ENCODE measurements at regions not wholly inside any gene's neighbourhood (a gene's known extent, or its start where the extent isn't known, plus 50 kb on each side); places are given as distances from the start of the nearest gene placed in this dataset.

DNA sequence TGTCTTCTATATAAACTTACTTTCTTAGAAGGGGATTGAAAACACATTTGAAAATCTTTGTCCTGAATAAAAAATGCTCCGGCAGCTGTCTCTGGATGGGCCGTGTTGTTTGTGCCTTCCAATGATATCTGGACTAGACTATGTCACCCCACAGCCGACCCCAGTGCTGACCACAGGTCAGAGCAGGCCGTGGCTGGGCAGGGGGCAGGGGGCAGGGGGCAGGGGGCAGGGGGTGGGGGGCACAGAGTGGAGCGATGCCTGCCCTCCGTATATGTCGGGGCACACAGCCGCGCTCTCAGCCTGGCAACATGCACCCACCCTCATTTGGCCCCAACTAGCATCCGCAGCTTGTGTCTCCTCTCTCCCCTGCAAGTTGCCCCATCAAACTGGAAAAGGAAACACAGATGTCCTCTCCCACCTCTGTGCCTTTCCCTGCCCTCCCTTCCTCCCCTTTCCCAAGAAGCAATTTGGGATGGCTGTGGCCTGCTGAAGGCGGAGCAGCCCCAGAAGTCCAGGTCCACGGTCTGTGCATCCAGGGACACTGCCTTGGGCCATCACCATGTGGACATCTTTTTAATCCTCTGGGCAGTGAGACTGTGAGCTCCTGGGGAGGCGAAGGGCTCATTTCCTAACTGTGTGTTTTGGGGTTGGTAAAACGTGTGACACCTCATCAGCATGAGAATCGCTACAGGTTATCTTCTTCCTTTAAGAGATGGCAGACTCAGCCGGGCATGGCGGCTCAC is 295.7 kb upstream of the RTL1 start:
- no peak overlapping the region for H3K27ac Mint-ChIP-seq
- H3K27ac ChIP-seq (ENCODE audit: low read depth) = no peak overlapping the region

More for the DNA sequence above, 295.7 kb upstream of the RTL1 start:
- Mint-ChIP-seq H3K9me3 (peaks cover 16% of the 10 kb centered on the region), H3K4me3 (no peak overlapping the region), H3K36me3 (ENCODE audit: low read depth) (peaks cover 3% of the 10 kb centered on the region; the same call in 2 of the 3 replicates), H3K27me3 (ENCODE audit: insufficient read depth, low read depth, poor library complexity) (peaks cover 2% of the 10 kb centered on the region), H3K4me1 (peaks cover 4% of the 10 kb centered on the region)
- no peaks in the 10 kb centered on the region for H3K27me3 ChIP-seq (ENCODE audit: insufficient read depth)
- no peak for TF ChIP-seq CREB1 (CRISPR knock-in tag; IDR thresholded peaks at IDR 0.05; ENCODE audit: low read depth)
- no peak for TF ChIP-seq EZH2phosphoT487 (IDR thresholded peaks at IDR 0.05; ENCODE audit: unreplicated experiment)
- TF ChIP-seq, protein P1, sequence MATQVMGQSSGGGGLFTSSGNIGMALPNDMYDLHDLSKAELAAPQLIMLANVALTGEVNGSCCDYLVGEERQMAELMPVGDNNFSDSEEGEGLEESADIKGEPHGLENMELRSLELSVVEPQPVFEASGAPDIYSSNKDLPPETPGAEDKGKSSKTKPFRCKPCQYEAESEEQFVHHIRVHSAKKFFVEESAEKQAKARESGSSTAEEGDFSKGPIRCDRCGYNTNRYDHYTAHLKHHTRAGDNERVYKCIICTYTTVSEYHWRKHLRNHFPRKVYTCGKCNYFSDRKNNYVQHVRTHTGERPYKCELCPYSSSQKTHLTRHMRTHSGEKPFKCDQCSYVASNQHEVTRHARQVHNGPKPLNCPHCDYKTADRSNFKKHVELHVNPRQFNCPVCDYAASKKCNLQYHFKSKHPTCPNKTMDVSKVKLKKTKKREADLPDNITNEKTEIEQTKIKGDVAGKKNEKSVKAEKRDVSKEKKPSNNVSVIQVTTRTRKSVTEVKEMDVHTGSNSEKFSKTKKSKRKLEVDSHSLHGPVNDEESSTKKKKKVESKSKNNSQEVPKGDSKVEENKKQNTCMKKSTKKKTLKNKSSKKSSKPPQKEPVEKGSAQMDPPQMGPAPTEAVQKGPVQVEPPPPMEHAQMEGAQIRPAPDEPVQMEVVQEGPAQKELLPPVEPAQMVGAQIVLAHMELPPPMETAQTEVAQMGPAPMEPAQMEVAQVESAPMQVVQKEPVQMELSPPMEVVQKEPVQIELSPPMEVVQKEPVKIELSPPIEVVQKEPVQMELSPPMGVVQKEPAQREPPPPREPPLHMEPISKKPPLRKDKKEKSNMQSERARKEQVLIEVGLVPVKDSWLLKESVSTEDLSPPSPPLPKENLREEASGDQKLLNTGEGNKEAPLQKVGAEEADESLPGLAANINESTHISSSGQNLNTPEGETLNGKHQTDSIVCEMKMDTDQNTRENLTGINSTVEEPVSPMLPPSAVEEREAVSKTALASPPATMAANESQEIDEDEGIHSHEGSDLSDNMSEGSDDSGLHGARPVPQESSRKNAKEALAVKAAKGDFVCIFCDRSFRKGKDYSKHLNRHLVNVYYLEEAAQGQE (IDR thresholded peaks at IDR 0.05; ENCODE audit: unreplicated experiment) = no peak
- no peak for TF ChIP-seq POLR2AphosphoS5 (IDR thresholded peaks at IDR 0.05; ENCODE audit: low read depth)
- no peak for TF ChIP-seq STAT1 (IDR thresholded peaks at IDR 0.05; ENCODE audit: unreplicated experiment)
- no peak for TF ChIP-seq ZNF114 (CRISPR knock-in tag; IDR thresholded peaks at IDR 0.05)
- TF ChIP-seq, protein P2, sequence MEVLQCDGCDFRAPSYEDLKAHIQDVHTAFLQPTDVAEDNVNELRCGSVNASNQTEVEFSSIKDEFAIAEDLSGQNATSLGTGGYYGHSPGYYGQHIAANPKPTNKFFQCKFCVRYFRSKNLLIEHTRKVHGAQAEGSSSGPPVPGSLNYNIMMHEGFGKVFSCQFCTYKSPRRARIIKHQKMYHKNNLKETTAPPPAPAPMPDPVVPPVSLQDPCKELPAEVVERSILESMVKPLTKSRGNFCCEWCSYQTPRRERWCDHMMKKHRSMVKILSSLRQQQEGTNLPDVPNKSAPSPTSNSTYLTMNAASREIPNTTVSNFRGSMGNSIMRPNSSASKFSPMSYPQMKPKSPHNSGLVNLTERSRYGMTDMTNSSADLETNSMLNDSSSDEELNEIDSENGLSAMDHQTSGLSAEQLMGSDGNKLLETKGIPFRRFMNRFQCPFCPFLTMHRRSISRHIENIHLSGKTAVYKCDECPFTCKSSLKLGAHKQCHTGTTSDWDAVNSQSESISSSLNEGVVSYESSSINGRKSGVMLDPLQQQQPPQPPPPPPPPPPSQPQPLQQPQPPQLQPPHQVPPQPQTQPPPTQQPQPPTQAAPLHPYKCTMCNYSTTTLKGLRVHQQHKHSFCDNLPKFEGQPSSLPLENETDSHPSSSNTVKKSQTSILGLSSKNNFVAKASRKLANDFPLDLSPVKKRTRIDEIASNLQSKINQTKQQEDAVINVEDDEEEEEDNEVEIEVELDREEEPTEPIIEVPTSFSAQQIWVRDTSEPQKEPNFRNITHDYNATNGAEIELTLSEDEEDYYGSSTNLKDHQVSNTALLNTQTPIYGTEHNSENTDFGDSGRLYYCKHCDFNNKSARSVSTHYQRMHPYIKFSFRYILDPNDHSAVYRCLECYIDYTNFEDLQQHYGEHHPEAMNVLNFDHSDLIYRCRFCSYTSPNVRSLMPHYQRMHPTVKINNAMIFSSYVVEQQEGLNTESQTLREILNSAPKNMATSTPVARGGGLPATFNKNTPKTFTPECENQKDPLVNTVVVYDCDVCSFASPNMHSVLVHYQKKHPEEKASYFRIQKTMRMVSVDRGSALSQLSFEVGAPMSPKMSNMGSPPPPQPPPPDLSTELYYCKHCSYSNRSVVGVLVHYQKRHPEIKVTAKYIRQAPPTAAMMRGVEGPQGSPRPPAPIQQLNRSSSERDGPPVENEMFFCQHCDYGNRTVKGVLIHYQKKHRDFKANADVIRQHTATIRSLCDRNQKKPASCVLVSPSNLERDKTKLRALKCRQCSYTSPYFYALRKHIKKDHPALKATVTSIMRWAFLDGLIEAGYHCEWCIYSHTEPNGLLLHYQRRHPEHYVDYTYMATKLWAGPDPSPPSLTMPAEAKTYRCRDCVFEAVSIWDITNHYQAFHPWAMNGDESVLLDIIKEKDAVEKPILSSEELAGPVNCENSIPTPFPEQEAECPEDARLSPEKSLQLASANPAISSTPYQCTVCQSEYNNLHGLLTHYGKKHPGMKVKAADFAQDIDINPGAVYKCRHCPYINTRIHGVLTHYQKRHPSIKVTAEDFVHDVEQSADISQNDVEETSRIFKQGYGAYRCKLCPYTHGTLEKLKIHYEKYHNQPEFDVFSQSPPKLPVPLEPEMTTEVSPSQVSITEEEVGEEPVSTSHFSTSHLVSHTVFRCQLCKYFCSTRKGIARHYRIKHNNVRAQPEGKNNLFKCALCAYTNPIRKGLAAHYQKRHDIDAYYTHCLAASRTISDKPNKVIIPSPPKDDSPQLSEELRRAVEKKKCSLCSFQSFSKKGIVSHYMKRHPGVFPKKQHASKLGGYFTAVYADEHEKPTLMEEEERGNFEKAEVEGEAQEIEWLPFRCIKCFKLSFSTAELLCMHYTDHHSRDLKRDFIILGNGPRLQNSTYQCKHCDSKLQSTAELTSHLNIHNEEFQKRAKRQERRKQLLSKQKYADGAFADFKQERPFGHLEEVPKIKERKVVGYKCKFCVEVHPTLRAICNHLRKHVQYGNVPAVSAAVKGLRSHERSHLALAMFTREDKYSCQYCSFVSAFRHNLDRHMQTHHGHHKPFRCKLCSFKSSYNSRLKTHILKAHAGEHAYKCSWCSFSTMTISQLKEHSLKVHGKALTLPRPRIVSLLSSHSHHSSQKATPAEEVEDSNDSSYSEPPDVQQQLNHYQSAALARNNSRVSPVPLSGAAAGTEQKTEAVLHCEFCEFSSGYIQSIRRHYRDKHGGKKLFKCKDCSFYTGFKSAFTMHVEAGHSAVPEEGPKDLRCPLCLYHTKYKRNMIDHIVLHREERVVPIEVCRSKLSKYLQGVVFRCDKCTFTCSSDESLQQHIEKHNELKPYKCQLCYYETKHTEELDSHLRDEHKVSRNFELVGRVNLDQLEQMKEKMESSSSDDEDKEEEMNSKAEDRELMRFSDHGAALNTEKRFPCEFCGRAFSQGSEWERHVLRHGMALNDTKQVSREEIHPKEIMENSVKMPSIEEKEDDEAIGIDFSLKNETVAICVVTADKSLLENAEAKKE (CRISPR knock-in tag; IDR thresholded peaks at IDR 0.05) = no peak
- TF ChIP-seq NANOG (IDR thresholded peaks at IDR 0.05; ENCODE audit: borderline replicate concordance) = no peak
- TF ChIP-seq ZNF331 (CRISPR knock-in tag; IDR thresholded peaks at IDR 0.05; ENCODE audit: low read depth) = no peak
- TF ChIP-seq, protein P3, sequence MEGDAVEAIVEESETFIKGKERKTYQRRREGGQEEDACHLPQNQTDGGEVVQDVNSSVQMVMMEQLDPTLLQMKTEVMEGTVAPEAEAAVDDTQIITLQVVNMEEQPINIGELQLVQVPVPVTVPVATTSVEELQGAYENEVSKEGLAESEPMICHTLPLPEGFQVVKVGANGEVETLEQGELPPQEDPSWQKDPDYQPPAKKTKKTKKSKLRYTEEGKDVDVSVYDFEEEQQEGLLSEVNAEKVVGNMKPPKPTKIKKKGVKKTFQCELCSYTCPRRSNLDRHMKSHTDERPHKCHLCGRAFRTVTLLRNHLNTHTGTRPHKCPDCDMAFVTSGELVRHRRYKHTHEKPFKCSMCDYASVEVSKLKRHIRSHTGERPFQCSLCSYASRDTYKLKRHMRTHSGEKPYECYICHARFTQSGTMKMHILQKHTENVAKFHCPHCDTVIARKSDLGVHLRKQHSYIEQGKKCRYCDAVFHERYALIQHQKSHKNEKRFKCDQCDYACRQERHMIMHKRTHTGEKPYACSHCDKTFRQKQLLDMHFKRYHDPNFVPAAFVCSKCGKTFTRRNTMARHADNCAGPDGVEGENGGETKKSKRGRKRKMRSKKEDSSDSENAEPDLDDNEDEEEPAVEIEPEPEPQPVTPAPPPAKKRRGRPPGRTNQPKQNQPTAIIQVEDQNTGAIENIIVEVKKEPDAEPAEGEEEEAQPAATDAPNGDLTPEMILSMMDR (conservative IDR thresholded peaks at IDR 0.05; ENCODE audit: low read depth in 2 of 2) = no peak
- TF ChIP-seq JUNB (IDR thresholded peaks at IDR 0.05; ENCODE audit: unreplicated experiment) = no peak
- TF ChIP-seq EZH2 (IDR thresholded peaks at IDR 0.05; ENCODE audit: low read depth, unreplicated experiment) = no peak
- TF ChIP-seq, protein P4, sequence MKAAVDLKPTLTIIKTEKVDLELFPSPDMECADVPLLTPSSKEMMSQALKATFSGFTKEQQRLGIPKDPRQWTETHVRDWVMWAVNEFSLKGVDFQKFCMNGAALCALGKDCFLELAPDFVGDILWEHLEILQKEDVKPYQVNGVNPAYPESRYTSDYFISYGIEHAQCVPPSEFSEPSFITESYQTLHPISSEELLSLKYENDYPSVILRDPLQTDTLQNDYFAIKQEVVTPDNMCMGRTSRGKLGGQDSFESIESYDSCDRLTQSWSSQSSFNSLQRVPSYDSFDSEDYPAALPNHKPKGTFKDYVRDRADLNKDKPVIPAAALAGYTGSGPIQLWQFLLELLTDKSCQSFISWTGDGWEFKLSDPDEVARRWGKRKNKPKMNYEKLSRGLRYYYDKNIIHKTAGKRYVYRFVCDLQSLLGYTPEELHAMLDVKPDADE (IDR thresholded peaks at IDR 0.05) = no peak
- H3K9me2 ChIP-seq (ENCODE audit: insufficient read depth) = no peaks in the 10 kb centered on the region
- H3F3A ChIP-seq (replicated peaks; ENCODE audit: low read depth) = no peaks in the 10 kb centered on the region
- H2AFZ ChIP-seq = no peak overlapping the region
- H3K36me3 ChIP-seq (ENCODE audit: insufficient read depth) = no peaks in the 10 kb centered on the region
- no peak overlapping the region for H3K4me2 ChIP-seq
- ATAC-seq (no peak), DNase-seq (ENCODE audit: low spot score) (no peak)
- H4K20me1 ChIP-seq (replicated peaks; ENCODE audit: insufficient read depth) = no peaks in the 10 kb centered on the region
- no peaks in the 10 kb centered on the region for H3K79me2 ChIP-seq (replicated peaks; ENCODE audit: insufficient read depth)
- no peaks in the 10 kb centered on the region; the same call in 1 of the 2 replicates for H3K4me1 ChIP-seq (ENCODE audit: insufficient read depth)
- no peak overlapping the region for H3K4me3 ChIP-seq
